IPS DF 19.7 (cell line): ENCODE measurements at regions not wholly inside any gene's neighbourhood (a gene's known extent, or its start where the extent isn't known, plus 50 kb on each side); places are given as distances from the start of the nearest gene placed in this dataset.

Experiments used
- DNase-seq: peaks from one replicate; pipeline ENCODE4 v3.0.0-alpha.2; 2013; ENCODE audit warnings: low read depth, low spot score

DNA sequence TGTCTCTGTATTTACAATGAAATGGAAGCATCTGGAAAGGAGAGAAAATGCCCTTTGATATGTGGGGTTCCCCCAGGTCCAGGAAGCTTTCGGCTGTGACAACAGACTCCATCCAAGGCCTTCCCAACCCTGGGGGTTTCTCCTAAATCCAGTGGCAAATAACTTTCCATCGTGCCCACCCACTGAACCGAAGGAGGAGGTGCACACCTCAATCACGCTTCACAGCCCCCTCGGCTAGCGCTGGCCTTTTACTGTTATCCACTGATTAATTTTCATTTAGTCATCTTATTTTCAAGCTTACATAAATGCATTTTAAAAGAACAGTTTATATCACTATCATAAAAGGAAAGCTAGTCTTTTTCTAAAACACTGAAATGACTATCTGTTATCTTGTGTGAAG, 286.8 kb upstream of the ZMIZ1 start:
- DNase-seq = no peak

DNA sequence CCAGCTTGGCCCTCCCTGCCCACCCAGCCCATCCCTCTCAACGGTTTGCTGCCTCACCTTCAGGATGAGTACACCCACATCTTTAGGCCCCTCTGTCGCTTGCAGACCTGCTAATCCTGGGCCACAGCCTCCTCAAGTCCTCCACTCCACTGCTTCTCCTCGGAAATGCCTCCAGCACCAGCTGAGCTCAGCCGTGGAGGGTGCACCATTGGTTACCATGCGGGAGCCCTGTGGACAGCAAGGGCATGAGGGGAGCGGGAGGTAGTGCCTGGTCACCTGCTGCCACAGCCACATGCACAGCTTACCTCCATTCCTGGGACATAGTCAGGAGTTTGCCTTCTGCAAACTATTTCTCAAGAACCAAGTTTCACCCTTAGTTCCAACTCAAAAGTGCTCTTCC, 286.3 kb upstream of the ZMIZ1 start:
- DNase-seq = no peak

DNA sequence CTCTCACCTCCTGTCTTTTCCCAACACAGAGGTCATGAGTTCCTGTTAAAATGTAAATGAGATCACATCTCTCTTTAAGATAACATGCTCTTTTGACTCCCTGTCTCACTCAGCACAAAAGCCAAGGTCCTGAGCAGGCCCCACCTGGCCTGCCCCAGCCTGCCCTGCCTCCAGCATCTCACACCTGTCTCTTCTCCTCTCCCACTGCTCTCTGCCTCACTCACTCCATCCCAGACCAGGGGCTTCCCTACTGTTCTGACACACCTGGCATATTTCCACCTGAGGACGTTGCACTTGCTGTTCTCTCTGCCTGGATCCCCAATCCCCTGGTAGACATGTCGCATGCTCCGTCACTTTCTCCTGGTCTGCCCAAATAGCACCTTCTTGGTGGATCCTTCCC, 285.0 kb upstream of the ZMIZ1 start:
- no peak for DNase-seq

DNA sequence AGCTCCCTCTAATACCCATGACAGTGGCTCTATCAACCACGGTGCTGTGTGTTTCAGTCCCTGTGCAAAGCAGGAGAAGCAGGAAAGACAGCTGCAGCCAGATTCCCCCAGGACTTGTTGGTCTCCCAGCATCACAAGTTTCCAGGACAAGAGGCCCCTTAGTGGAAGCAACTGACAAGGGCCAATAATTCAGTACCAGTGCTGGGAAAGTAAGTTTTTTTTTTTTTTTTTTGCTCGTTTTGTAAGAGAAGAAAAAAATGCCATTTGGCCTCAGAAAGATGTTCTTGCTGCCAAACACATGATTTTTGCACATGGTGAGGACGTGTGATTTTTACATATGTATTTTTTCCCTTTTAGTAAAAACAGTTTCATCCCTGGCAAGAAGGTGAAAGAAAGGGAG, 284.2 kb upstream of the ZMIZ1 start:
- DNase-seq = no peak

DNA sequence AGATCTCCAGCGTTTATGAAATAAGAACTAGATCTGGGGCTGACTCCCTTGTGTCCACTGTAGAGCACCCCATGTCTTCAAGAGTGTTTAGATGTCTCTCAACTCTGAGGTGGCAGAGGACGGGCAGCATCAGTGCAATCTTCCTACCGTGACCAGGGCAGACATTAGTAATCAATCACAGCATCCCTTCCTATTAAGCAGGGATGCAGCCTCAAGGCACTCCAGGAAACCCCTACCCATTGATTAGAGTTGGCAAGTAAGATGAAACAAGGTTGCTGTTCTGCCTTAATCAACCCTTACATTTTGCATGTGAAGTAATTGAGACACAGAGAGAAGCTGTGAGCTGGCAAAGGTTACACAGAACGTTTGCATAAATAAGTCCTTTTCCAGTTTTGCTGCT, 283.7 kb upstream of the ZMIZ1 start:
- no peak for DNase-seq

DNA sequence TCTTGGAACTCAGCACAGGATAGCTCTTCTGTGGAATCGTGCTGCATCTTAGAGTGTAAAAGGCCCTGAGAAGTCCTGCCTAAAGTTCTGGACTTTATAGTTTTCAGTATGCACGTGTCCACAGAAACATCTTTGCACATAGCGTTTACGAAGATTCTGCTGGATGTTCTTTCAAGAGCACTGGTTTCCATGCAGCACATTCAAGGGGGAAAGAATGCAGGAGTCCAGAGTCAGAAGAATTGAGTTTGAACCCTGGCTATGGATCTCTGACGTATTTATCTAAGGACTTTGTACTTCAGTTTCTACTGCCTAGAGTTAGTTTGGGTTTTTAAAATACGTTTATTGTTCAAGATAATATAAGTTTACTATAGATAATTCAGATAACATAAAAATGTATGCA, 282.8 kb upstream of the ZMIZ1 start:
- DNase-seq = no peak

DNA sequence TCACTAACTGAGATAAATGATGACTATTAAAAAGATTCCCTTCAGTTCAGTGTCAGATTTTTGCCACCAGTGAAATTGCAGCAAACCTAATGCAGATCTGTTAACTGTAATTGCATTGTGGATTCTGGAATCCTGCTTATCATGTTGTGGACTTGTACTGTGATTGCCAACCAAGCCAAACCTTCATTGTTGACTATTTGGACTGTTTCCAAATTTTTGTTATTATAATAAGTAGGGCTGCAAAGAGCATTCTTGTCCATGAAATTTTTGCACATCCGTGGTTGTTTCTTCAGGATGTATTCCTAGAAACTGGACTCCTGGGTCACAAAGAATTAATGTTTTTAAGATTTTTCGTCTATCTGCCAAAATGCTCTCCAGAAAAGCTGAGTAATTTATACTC, 281.6 kb upstream of the ZMIZ1 start:
- no peak for DNase-seq

DNA sequence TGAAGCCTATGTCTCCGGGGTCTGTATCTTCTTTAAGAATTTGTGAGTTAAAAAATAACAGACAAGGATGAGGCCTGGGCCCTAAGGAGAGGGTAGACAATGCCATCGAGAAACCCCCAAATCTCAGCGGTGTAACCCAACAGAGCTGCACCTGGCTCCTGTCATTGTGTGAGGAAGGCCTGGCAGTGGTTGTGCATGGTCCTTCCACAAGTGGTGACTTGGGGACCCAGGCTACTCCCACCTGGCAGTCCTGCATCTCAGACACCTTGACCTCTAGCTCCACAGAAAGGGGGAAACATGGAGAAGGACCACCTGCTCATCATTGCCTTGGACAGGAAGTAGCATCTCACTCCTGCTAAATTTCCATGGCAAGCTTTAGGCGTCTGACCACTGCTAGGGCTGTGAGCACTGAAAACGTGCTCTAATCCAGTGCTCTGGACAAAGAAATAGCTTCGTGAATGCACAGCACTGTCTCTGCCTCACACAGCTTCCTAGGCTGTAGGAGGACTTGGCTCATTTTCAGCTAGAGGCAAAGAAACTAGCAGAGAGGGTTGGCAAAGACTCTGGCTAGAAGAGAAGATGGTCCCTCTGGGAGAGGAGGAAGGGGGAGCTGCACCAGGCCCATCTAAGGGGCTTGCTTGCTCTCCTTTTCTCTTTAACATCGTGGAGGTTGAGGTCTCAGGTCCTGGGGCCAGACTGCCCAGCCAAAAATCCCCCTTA, 273.9 kb upstream of the ZMIZ1 start:
- DNase-seq = no peak

DNA sequence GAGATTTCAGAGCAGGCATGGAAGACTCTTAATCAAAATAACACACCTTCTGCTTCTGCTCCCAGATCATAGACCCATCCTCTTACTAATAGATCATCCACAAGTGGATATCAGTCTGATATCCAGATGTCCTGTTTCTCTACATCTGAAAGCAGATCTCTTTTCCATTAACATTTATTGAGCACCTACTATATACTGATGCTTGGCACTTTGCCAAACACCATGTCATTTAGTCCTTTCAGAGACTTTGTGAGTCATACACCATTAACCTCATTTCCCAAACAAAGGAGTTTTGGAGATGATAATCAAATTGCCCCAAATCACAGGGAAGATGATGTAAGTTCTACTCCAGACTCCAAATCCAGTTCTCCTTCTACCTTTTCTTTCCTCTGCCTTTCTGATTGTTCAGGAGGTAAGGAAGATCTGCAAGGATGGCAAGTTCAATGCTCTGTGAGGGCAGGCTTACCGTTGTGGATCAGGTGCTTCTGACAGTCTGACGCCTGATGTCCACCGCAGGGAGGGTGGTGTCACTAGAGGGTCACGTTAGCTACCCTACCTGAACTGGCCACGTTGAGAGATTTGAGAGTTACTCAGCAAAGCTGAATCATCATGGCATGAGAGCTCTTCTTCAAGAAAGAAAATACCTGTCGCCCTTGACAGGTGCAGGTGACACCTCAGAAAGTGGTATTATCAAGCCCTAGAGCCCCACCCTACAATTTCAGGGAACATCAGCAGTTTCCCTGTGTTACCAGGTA, 269.6 kb upstream of the ZMIZ1 start:
- no peak for DNase-seq

DNA sequence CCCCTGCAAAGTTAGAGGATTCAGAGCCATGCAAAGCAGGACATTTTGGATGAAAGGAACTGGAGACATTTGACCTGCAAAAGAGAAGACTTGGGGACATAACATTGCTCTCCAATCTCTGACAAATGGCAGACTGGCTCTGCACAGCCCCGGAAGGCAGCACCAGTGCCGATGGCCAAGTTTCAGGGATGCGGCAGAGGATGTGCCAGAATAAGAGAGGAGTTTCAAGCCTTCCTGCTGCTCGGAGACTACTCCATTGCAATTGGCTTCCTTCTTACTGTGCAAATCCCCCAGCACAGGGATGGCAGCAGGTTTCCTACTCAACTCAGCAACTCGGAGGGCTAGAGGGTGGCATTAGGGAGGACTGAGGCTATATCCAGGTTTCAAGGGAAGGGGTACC, 268.8 kb upstream of the ZMIZ1 start:
- no peak for DNase-seq

DNA sequence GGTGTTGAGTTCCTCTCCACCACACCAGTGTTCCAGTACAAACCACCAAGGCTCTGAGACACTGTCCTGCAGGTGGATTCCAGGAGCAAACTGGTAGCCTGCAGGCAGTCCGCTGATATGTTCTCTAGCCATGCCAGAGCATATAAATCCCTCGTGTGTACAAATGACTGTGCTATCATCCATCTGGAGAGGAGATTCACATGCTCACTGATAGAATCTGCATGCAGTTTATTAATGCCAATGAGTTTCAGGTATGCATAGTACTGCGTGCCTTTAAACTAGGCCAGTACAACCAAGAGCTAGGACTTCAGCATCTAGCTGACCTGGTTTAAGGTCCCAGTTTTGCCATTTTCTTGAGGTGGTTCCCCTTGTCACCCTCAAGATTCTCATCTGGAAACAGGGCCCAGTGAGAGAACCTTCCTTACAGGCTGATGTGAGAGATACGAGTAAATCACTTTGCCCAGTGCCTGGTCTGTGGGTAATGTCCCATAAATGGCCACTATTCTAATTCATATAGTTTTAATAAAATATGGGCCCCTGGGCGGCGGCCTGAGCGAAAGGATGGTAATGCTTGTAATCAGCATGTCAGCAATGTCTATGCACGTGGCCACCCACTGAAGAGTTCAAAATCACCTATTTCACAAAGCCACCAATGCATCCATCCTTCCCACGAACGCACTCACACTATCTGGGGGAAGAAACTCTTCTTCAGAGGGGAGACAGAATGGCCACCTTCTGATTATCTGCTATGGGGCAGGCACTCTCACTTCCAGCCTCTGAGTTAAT, 268.0 kb upstream of the ZMIZ1 start:
- no peak for DNase-seq

DNA sequence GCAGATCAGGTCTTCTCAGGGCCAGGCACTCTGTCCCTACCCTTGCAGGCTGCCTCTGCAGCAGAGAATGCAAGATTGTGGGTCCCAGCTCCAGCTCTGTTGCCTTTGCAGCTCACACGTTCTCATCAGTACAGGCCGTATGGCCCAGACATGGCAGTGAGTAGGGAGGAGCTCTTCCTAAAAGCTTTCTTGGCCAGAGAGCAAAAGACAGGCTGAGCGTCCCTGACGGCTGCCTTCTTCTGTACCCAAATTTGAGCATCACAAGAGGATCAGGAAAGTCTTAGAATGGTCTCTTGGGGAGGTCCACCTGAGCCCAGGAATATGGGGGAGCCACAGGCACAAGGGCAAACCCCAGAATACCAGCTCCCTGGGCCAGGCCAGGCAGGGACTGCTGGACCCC, 266.3 kb upstream of the ZMIZ1 start:
- no peak for DNase-seq

DNA sequence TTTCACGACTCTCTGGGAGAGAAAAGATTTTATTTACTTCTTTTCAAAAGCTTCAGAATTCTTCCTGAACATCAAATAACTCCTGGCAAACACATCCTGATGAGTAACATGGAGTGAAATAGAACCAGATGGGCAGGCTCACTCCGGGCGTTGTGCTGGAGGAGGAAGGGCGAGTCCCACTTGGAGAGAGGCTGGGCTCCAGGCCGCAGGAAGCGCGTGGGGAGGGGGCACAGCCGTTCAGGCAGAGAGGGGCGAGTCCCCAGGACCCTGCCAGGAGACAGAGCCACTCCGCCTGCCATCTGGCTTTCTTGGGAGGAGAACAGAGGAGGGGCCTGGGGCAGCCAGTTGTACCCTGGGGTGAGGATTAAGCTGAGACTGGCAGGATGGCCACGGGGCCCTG, 265.9 kb upstream of the ZMIZ1 start:
- DNase-seq = no peak

DNA sequence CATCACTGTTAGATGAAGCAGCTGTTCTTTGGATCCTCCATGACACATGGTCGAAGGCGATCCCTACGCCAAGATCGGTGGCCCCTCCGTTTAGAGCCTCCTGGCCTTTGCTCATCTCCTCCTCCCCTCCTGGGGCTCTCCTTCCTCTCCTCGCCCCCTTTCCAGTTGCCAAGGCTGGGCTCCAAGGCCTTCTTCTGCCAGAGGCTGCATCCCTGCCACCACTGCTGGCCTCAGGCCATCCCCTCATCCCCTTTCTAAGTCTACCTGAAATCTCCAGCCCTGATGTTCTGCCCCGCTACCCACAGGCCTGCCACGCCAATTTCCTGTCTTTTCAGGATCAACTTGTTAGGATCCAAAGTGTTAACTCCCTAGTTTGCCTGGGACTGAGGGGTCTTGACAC, 265.1 kb upstream of the ZMIZ1 start:
- DNase-seq = no peak

DNA sequence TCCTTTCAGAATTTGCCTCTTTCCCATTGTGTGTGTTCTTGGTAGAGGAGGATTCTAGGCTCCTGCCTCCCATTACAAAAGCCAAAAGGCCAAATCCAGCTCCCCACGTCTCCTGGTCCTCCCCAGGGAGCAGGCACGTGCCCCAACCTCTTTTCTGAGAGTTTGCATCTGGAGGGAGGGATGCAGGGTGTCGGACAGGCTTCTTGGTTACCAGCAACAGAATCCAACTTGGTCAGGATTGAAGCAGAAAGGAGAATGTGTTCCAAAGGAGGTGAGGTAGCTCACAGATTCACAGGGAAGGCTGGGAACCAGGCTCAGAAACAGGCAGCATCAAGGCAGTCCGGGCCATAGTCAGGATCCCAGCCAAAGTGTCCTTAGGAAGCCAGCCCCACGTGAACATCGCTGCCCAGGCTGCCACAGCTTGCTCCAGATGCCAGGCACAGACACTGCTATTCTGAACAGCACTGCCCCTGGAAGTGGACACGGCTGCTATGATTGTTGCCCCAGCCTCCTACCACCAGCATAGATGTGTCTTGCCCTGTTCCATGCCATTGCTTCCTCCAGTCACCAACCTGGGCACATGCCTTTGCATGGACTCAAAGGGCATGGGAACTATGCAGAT, 264.2 kb upstream of the ZMIZ1 start:
- DNase-seq = no peak

DNA sequence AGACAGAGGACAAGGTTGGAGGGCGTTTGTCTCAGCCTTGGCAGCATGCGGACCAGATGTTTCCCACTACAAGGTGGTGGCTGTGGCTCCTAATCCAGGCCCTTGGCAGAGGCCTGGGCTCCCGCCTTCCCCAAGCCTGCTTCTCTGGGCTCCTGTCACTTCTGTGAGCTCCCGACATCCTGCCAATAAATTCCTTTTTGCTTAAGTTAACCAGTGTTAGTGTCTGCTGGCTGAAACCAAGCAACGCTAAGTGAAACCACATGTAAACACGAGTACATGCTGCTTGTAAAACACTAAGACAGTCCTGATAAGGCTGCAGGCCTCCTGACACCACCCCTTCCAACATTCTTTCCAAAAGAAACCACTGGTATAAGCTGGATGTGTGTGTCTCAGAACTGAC, 263.6 kb upstream of the ZMIZ1 start:
- no peak for DNase-seq

DNA sequence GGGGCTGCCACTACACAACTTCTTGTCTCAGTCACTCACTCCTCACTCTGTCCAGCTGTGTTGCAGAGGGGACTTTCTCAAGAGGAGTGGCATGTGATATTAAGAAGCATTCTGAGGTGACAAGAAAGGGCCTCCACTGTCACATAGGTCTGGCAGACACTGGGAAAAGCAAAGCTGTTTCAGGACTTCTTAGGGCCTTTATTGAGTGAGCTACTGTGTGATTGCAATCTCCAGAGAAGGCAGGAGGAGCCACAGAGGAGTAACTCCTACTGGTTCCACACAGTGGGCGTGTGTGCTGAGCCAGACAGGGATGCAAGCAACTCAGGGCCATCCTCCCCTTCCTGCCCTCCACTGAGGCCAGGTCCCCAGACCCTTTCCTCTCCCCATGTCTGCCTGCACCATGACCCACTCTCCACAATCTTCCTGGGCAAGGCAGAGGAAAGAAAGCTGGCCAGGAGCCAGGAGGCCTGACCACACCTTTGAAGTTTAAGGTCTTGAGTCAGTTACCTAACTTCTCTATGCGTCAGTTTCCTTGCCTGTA, 262.0 kb upstream of the ZMIZ1 start:
- DNase-seq = no peak

DNA sequence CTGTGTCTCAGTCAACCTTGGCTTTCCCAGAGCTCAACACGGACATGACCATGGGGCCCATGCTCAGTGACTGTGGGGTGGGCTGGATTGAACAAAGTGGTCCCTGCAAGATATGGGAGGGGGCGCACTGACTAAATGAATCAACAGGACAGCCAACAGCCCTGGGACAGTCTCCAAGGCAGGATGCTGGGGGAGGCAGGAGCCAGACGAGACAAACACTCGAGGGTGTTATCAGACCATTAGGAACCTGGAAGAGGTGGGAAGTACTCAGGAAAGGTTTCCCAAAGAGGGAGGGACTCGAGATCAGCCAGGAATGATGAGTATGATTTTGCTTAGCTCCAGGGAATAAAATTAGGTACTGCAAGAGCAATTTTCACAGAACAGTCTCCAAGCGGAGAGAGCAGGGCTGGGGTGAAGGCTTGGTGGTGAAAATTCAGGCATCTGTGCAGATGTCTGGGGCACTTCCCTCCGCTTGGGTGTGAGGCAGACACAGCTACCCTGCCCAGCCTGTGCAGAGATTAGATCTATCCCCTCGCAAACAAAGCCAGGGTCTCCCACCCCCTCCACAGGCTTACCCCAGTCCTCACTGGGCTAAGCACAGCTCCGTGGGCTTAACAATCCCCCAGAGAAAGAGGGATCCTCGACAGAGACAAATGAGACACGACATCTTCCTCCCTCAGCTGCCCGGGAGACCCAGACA, 261.1 kb upstream of the ZMIZ1 start:
- no peak for DNase-seq

DNA sequence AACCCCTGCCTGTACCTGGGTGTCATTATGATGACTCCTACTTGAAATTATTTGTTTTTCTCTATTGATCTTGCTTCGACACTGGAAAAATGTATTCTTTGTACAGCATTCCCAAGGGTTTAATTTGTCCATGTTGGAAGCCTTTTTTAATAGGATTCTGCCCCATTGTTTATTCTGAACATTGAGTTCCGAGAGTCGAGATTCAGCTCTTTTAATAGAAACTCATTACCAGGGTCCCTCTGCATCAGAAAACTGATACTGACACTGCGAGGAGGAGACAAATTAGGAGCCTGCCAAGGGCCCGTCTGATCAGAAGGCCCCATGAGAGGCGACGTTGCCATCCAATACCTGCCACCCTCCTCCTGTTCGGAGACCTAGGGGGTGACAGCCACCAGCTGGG, 260.5 kb upstream of the ZMIZ1 start:
- no peak for DNase-seq

DNA sequence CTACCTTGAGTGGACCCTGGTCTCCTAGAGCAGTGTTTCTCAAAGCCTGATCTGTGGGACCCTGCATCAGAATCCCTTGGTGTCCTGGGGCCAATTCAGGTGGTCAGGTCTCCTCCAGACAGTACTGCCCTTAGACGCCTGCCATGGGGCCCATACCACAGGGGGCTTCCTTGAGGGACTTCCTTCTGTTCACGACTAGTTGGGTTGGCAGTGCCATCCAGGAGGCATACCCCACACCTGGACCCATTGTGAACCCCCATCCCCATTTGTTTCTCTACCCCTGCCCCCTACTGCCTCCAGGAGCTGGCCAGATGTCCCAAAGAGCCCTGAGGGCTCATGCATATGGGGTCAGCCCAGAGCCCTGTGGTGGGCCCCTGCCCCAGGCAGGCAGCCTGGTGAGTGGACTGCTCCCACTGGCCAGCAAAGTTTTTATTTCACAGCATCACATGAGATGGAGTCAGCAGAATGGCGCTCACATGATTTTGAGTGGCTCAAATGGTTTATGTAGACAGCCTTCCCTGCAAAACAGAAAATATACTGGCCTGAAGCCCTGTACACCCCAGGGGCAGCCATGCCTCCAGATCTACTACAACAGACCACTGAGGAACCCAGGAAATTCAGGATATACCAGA, 259.9 kb upstream of the ZMIZ1 start:
- DNase-seq = no peak

DNA sequence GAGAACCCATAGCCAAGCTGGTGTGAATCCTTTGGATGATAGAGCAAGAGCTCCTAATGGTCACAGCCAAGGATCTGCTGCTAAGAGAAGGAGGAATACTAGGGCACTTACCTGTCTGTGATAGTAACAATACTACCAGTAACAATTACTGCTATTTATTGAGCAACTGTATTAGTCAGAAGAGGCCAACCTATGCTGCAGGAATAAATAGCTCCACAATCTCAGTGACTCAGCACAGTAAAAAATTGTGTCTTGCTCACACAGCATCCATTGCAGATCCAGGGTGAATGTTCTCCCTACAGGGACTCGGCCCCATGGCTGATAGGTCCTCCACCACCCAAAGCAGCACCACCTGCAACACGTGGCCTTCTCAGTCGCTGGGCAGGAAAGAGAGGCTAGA, 257.6 kb upstream of the ZMIZ1 start:
- no peak for DNase-seq
